Left ventricle myocardium superior (tissue), 1 donor: ENCODE measurements at regions not wholly inside any gene's neighbourhood (a gene's known extent, or its start where the extent isn't known, plus 50 kb on each side); places are given as distances from the start of the nearest gene placed in this dataset.
A peak's percentile ranks its signal among the peaks of the same experiment; 100 is the strongest.
"Not testable (repeated sequence)": the region's sequence is repeated elsewhere in the genome, so short reads cannot be mapped to it uniquely, and the experiment has no call there.

Experiments used
- ATAC-seq: fragments of 200-7000 bp; cut with Tn5 transposase; one replicate; pipeline ENCODE4 v1.9.1; 2020; ENCODE audit warnings: mild to moderate bottlenecking, moderate library complexity
- DNase-seq: peaks from one replicate; pipeline ENCODE4 v3.0.0-alpha.2; 2020
- intact Hi-C: fragments of 100-400 bp; cut with micrococcal nuclease; formaldehyde crosslinking; loops from one replicate; pipeline ENCODE4 v1.11.0; 2022
- donor health status: DM: no; HTN: yes; CAD: no; lungs with severe emphysema.

- intact Hi-C loops = no loop called here
- peak; percentile 81 for ATAC-seq
- peak; percentile 73 for DNase-seq
These were observed 153.2 kb upstream of the DDHD1 start for GRCh38 chr14:53306267-53306721.

- DNase-seq = peak; percentile 24
- intact Hi-C loops = no loop called here
- peak; percentile 86 for ATAC-seq
These were observed 151.7 kb upstream of the DDHD1 start for GRCh38 chr14:53304726-53305381.

- ATAC-seq (no peak), DNase-seq (no peak)
- intact Hi-C loops = loop anchor here (10.0 kb wide), 1 partner anchor 1049 kb away; no protein-coding TSS in a partner anchor
These were observed 143.0 kb upstream of the DDHD1 start for GRCh38 chr14:53295985-53296582.

GRCh38 chr14:53295372-53295771 lies 142.2 kb upstream of the DDHD1 start:
- DNase-seq (no peak), ATAC-seq (no peak)
- intact Hi-C loops = loop anchor here (10.0 kb wide), 1 partner anchor 1049 kb away; no protein-coding TSS in a partner anchor

GRCh38 chr14:53286301-53286700 lies 133.2 kb upstream of the DDHD1 start:
- peak; percentile 14 for ATAC-seq
- intact Hi-C loops = no loop called here

GRCh38 chr14:53285821-53286220 lies 132.7 kb upstream of the DDHD1 start:
- ATAC-seq (no peak), DNase-seq (no peak)
- intact Hi-C loops = no loop called here

More at GRCh38 chr14:53286301-53286700, 133.2 kb upstream of the DDHD1 start:
- no peak for DNase-seq

- ATAC-seq = no peak
- DNase-seq = no peak
- intact Hi-C loops = no loop called here
These were observed 131.9 kb upstream of the DDHD1 start for GRCh38 chr14:53285064-53285463.

GRCh38 chr14:53278602-53279506 lies 125.7 kb upstream of the DDHD1 start:
- no peak for ATAC-seq
- no peak for DNase-seq
- intact Hi-C loops = no loop called here

- ATAC-seq (peak; percentile 70), DNase-seq (peak; percentile 43)
- intact Hi-C loops = no loop called here
These were observed 120.5 kb upstream of the DDHD1 start for GRCh38 chr14:53273671-53274072.

GRCh38 chr14:53265025-53265424 lies 111.9 kb upstream of the DDHD1 start:
- DNase-seq = no peak
- no peak for ATAC-seq
- intact Hi-C loops = no loop called here

GRCh38 chr14:53260928-53261327 lies 107.8 kb upstream of the DDHD1 start:
- no peak for ATAC-seq
- intact Hi-C loops = no loop called here
- no peak for DNase-seq

GRCh38 chr14:53260286-53260685 lies 107.2 kb upstream of the DDHD1 start:
- DNase-seq (no peak), ATAC-seq (no peak)
- intact Hi-C loops = no loop called here

GRCh38 chr14:53252141-53252540 lies 99.0 kb upstream of the DDHD1 start:
- no peak for DNase-seq
- intact Hi-C loops = no loop called here
- no peak for ATAC-seq

GRCh38 chr14:53249059-53249458 lies 95.9 kb upstream of the DDHD1 start:
- ATAC-seq (no peak), DNase-seq (no peak)
- intact Hi-C loops = no loop called here

- DNase-seq = peak; percentile 35
- intact Hi-C loops = no loop called here
- peak; percentile 39 for ATAC-seq
These were observed 94.7 kb upstream of the DDHD1 start for GRCh38 chr14:53247596-53248370.

GRCh38 chr14:53242898-53243297 lies 89.8 kb upstream of the DDHD1 start:
- ATAC-seq, DNase-seq, intact Hi-C loops: not testable (repeated sequence)

GRCh38 chr14:53237488-53237887 lies 84.4 kb upstream of the DDHD1 start:
- no peak for DNase-seq
- intact Hi-C loops = no loop called here
- ATAC-seq = no peak

GRCh38 chr14:53236708-53237107 lies 83.6 kb upstream of the DDHD1 start:
- no peak for DNase-seq
- intact Hi-C loops = no loop called here
- ATAC-seq = no peak

- DNase-seq (no peak), ATAC-seq (no peak)
- intact Hi-C loops = no loop called here
These were observed 78.0 kb upstream of the DDHD1 start for GRCh38 chr14:53231171-53231570.
